Upper lobe of right lung (tissue), 1 donor: ENCODE measurements at regions not wholly inside any gene's neighbourhood (a gene's known extent, or its start where the extent isn't known, plus 50 kb on each side); places are given as distances from the start of the nearest gene placed in this dataset.
A peak's percentile ranks its signal among the peaks of the same experiment; 100 is the strongest.

Experiments used
- ATAC-seq: fragments of 200-7000 bp; cut with Tn5 transposase; one replicate; pipeline ENCODE4 v1.9.1; 2020; ENCODE audit warnings: mild to moderate bottlenecking, moderate library complexity
- DNase-seq: peaks from one replicate; pipeline ENCODE4 v3.0.0-alpha.2; 2020
- H3K27ac ChIP-seq: fragments of 200-600 bp; one replicate; pipeline ENCODE4 v1.8.0; 2022
- H3K27me3 ChIP-seq: fragments of 200-600 bp; one replicate; pipeline ENCODE4 v1.8.0; 2022; ENCODE audit warnings: mild to moderate bottlenecking
- H3K36me3 ChIP-seq: fragments of 200-600 bp; one replicate; pipeline ENCODE4 v1.8.0; 2022
- H3K4me1 ChIP-seq: fragments of 200-600 bp; one replicate; pipeline ENCODE4 v1.8.0; 2022
- H3K4me3 ChIP-seq: fragments of 200-600 bp; one replicate; pipeline ENCODE4 v1.8.0; 2022; ENCODE audit warnings: mild to moderate bottlenecking
- H3K9me3 ChIP-seq: fragments of 200-600 bp; one replicate; pipeline ENCODE4 v1.8.0; 2022
- CTCF ChIP-seq: fragments of 200-600 bp; IDR thresholded peaks from one replicate; pipeline ENCODE4 v1.8.0; 2022; ENCODE audit warnings: antibody characterized with exemption
- intact Hi-C: fragments of 100-400 bp; cut with DNase I; formaldehyde crosslinking; loops from one replicate; pipeline ENCODE4 v1.11.0; 2022
- donor health status: DM: no; HTN: yes; CAD: no; lungs with severe emphysema.

DNA sequence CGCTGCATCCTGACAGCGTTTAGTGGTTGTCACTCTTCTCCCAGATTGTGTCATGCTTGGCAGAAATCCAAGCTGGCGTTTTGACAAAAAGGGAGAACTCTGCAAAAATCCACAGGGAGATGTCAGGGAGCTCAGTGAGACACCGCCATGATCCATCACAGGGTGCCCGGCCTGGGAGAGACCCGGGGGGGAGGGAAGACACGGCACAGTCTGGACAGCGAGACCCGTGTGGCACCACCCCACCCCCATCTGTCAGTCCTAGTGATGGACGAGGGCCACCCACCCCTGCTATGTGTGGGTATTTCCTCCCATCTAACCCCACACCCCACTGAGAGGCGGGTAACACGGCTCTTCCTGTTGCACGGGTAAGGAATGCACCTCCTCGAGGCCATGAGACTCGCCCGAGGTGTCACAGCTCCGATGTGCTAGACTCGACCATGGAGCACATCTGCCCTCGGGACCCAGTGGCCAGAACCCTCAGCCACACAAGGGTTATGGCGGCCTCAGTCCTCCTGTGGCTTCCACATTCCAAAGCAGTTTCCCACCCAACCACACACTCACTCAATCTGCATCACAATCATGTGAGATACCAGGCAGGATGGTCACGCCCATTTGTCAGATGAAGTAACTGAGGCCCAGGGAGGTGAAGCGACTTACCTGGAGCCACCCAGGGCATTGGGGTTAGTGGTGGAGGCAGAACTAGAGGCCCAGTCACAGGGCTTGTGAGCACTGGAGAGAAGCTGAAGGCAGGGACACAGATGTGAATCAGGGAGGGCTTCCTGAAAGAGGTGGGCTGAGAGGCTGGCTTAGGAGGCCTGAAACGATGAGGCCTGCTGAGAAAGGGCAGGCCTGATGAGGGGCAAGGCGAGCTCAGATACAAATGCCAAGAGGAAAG is 688.5 kb downstream of the MATN1 start:
- no peak overlapping the region for H3K27ac ChIP-seq
- TF ChIP-seq CTCF = no peak
- ATAC-seq = no peak
- DNase-seq = peak; percentile 47
- no peaks in the 10 kb centered on the region for H3K36me3 ChIP-seq
- no peak overlapping the region for H3K4me3 ChIP-seq
- H3K9me3 ChIP-seq = no peaks in the 10 kb centered on the region
- intact Hi-C loops = no loop called here
- H3K4me1 ChIP-seq = no peaks in the 10 kb centered on the region
- peaks cover 15% of the 10 kb centered on the region for H3K27me3 ChIP-seq

GRCh38 chr1:30034105-30034626 is 689.2 kb downstream of the MATN1 start:
- intact Hi-C loops = no loop called here
- Histone ChIP-seq H3K36me3 (no peaks in the 10 kb centered on the region), H3K4me1 (no peaks in the 10 kb centered on the region), H3K27ac (no peak overlapping the region), H3K4me3 (no peak overlapping the region), H3K27me3 (peaks cover 15% of the 10 kb centered on the region), H3K9me3 (no peaks in the 10 kb centered on the region)
- DNase-seq = peak; percentile 28
- ATAC-seq = no peak
- no peak for TF ChIP-seq CTCF

DNA sequence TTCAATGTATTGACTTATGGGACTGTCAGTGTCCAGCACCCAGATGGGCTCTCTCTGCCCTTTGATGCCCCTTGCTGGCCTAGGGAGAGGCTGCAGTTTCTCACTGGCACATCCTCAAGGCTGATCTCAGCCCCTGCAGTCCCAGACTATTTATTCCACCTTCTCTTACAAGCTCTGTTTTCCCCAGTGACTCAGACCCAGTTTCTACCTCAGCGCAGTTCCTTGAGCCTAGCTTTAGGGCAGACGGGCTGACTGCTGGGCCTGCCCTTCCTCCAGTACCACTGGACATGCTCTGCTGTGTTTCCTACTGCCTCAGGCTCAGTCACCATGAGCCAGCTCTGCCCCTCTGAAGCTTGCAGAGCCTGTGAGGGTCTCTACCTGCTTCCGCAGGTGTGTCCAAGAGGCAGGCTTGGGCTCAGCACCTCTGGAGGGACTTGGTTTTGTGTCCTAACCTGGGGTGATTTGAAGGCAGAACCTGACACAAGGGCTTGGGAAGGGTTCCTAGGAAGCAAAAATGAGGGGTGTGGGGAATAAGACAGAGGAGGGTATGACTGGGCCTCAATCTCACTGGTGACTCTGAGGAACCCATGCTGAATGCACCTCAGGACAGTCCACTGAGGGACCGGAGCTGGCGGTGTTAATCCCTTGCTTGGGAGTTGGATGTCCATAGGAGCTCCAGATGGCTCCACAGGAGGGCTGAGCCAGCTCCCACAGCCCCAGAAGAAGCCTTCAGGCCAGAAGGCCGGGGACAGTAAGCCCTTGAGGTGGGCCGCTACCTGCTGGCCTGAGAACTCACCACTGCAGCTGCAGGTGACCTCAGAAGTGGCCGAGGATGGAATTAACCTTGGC is 689.9 kb downstream of the MATN1 start:
- Histone ChIP-seq H3K27ac (no peak overlapping the region), H3K4me3 (no peak overlapping the region), H3K4me1 (no peaks in the 10 kb centered on the region), H3K36me3 (no peaks in the 10 kb centered on the region), H3K27me3 (peaks cover 15% of the 10 kb centered on the region), H3K9me3 (no peaks in the 10 kb centered on the region)
- intact Hi-C loops = no loop called here
- peak; percentile 48 for DNase-seq
- ATAC-seq = no peak
- TF ChIP-seq CTCF = no peak

GRCh38 chr1:30032302-30032701 is 691.1 kb downstream of the MATN1 start:
- no peak overlapping the region for H3K4me3 ChIP-seq
- DNase-seq (no peak), ATAC-seq (no peak)
- H3K36me3 ChIP-seq = no peaks in the 10 kb centered on the region
- intact Hi-C loops = no loop called here
- H3K27ac ChIP-seq = no peak overlapping the region
- peaks cover 15% of the 10 kb centered on the region for H3K27me3 ChIP-seq
- H3K9me3 ChIP-seq = no peaks in the 10 kb centered on the region
- no peak for TF ChIP-seq CTCF
- no peaks in the 10 kb centered on the region for H3K4me1 ChIP-seq

DNA sequence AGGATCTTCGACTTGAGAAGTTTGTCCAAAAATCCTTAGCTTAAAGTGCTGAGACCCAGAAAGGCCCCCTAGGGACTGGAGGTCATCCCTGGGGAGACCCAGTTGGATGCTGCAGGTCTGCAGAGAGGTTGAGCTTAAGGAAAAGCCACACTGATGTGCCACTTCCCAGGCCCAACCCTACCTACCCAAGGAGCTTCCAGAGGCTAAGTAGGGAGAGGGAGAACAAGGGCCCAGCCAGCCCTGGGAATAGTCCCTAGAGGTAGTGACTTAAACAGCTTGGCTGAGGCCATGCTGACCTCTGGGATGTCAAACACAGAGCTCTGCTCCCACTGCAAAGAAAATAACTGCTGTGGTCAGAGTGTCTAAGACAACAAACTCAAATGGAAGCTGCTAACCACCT is 693.7 kb downstream of the MATN1 start:
- Histone ChIP-seq H3K9me3 (no peaks in the 10 kb centered on the region), H3K36me3 (no peaks in the 10 kb centered on the region), H3K27ac (no peak overlapping the region), H3K4me1 (no peaks in the 10 kb centered on the region), H3K27me3 (peaks cover 14% of the 10 kb centered on the region), H3K4me3 (no peak overlapping the region)
- intact Hi-C loops = no loop called here
- DNase-seq = no peak
- ATAC-seq = no peak
- TF ChIP-seq CTCF = no peak
